Neural crest cell (in vitro differentiated cells): ENCODE measurements at regions not wholly inside any gene's neighbourhood (a gene's known extent, or its start where the extent isn't known, plus 50 kb on each side); places are given as distances from the start of the nearest gene placed in this dataset.

ENCODE experiments used
- DNase-seq: peaks from one replicate; pipeline ENCODE4 v3.0.0; 2021; ENCODE audit warnings: low read depth, mixed read lengths, low spot score
- H3K27ac Mint-ChIP-seq: one replicate; pipeline ENCODE4 v1.8.0; 2021; ENCODE audit warnings: mild to moderate bottlenecking, mixed read lengths; ENCODE audit not compliant: unreplicated experiment
- H3K27me3 Mint-ChIP-seq: 2 replicates; pipeline ENCODE4 v1.8.0; 2021; ENCODE audit warnings: low read depth, mild to moderate bottlenecking, mixed read lengths
- H3K36me3 Mint-ChIP-seq: 2 replicates; pipeline ENCODE4 v1.8.0; 2021; ENCODE audit warnings: low read depth, mild to moderate bottlenecking, mixed read lengths
- H3K4me1 Mint-ChIP-seq: 2 replicates; pipeline ENCODE4 v1.8.0; 2021; ENCODE audit warnings: mixed read lengths
- H3K4me3 Mint-ChIP-seq: one replicate; pipeline ENCODE4 v1.8.0; 2021; ENCODE audit warnings: mild to moderate bottlenecking, mixed read lengths
- H3K9me3 Mint-ChIP-seq: 2 replicates; pipeline ENCODE4 v1.8.0; 2021; ENCODE audit warnings: mixed read lengths
- CTCF ChIP-seq: fragments of 200-600 bp; sonication (generic); conservative IDR thresholded peaks from 2 replicates; pipeline ENCODE4 v1.5.0; 2021; ENCODE audit warnings: antibody characterized with exemption, mild to moderate bottlenecking

DNA sequence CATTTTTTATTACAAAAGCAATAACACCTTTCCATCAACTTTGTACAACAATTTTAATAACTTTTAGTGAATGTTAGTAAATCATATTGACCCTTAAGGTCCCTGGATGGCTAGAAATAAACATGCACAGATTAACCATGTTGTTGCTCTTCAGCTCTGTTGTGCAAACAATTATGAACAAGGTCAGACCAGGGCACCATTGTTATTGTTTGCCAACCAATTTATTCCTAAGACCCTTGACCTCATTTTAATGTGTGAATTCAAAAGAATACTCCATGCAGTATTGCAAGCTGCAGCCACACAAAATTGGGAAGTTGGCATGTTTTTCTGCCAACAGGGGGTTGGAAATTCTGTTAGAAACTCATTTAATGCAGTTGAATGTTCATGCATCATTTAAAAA lies 426.6 kb upstream of the MAP3K7 start:
- Mint-ChIP-seq H3K36me3 (no peaks in the 10 kb centered on the region), H3K27ac (no peak overlapping the region), H3K27me3 (peaks cover 10% of the 10 kb centered on the region), H3K4me3 (no peak overlapping the region), H3K4me1 (peaks cover 5% of the 10 kb centered on the region), H3K9me3 (no peaks in the 10 kb centered on the region)
- DNase-seq: no peak
- no peak for TF ChIP-seq CTCF

- H3K27ac Mint-ChIP-seq: no peak overlapping the region
- no peak for DNase-seq
- H3K4me3 Mint-ChIP-seq: no peak overlapping the region
- no peak for TF ChIP-seq CTCF
- no peaks in the 10 kb centered on the region for H3K4me1 Mint-ChIP-seq
- no peaks in the 10 kb centered on the region for H3K27me3 Mint-ChIP-seq
- no peaks in the 10 kb centered on the region for H3K36me3 Mint-ChIP-seq
- H3K9me3 Mint-ChIP-seq: peaks cover 4% of the 10 kb centered on the region
Measured at GRCh38 chr6:90997076-90997475, 410.2 kb upstream of the MAP3K7 start.

- H3K27ac Mint-ChIP-seq: no peak overlapping the region
- H3K4me3 Mint-ChIP-seq: no peak overlapping the region
- H3K27me3 Mint-ChIP-seq: no peaks in the 10 kb centered on the region
- peaks cover 4% of the 10 kb centered on the region for H3K9me3 Mint-ChIP-seq
- no peaks in the 10 kb centered on the region for H3K36me3 Mint-ChIP-seq
- no peak for TF ChIP-seq CTCF
- H3K4me1 Mint-ChIP-seq: no peaks in the 10 kb centered on the region
- DNase-seq: no peak
Measured at GRCh38 chr6:90993770-90994169, 406.9 kb upstream of the MAP3K7 start.

GRCh38 chr6:90989763-90990162 lies 402.9 kb upstream of the MAP3K7 start:
- Mint-ChIP-seq H3K27ac (no peak overlapping the region), H3K27me3 (no peaks in the 10 kb centered on the region), H3K36me3 (no peaks in the 10 kb centered on the region), H3K9me3 (peaks cover under 1% of the 10 kb centered on the region), H3K4me3 (no peak overlapping the region), H3K4me1 (no peaks in the 10 kb centered on the region)
- TF ChIP-seq CTCF: no peak
- no peak for DNase-seq

GRCh38 chr6:90984066-90984465 lies 397.2 kb upstream of the MAP3K7 start:
- no peaks in the 10 kb centered on the region for H3K36me3 Mint-ChIP-seq
- H3K9me3 Mint-ChIP-seq: peaks cover 8% of the 10 kb centered on the region
- no peak overlapping the region for H3K4me3 Mint-ChIP-seq

More at GRCh38 chr6:90984066-90984465, 397.2 kb upstream of the MAP3K7 start:
- peak overlapping the region; percentile 32 for H3K27ac Mint-ChIP-seq
- H3K4me1 Mint-ChIP-seq: peaks cover 14% of the 10 kb centered on the region
- no peak for DNase-seq
- no peak for TF ChIP-seq CTCF
- H3K27me3 Mint-ChIP-seq: no peaks in the 10 kb centered on the region
